HG03066 (cell line): ENCODE measurements at regions not wholly inside any gene's neighbourhood (a gene's known extent, or its start where the extent isn't known, plus 50 kb on each side); places are given as distances from the start of the nearest gene placed in this dataset.

Source experiments
- ATAC-seq: cut with Tn5 transposase; IDR thresholded peaks from one replicate; pipeline ENCODE4 v1.9.1; 2021; ENCODE audit warnings: low read depth; ENCODE audit not compliant: unreplicated experiment

GRCh38 chr10:78618050-78618449 is 450.7 kb upstream of the ZMIZ1 start:
- ATAC-seq = no peak

- ATAC-seq = no peak
These were observed 449.5 kb upstream of the ZMIZ1 start for GRCh38 chr10:78619115-78619851.

GRCh38 chr10:78619896-78620295 is 448.9 kb upstream of the ZMIZ1 start:
- no peak for ATAC-seq

GRCh38 chr10:78620985-78621799 is 447.6 kb upstream of the ZMIZ1 start:
- ATAC-seq = no peak

GRCh38 chr10:78623578-78624215 is 445.1 kb upstream of the ZMIZ1 start:
- ATAC-seq = no peak

- no peak for ATAC-seq
These were observed 444.0 kb upstream of the ZMIZ1 start for GRCh38 chr10:78624791-78625190.

- ATAC-seq = no peak
These were observed 442.3 kb upstream of the ZMIZ1 start for GRCh38 chr10:78626471-78626870.

- ATAC-seq = no peak
These were observed 441.4 kb upstream of the ZMIZ1 start for GRCh38 chr10:78627254-78627795.

GRCh38 chr10:78628976-78629375 is 439.8 kb upstream of the ZMIZ1 start:
- no peak for ATAC-seq

- ATAC-seq = no peak
These were observed 439.0 kb upstream of the ZMIZ1 start for GRCh38 chr10:78629773-78630172.

- no peak for ATAC-seq
These were observed 437.6 kb upstream of the ZMIZ1 start for GRCh38 chr10:78630944-78631838.

- ATAC-seq = no peak
These were observed 434.4 kb upstream of the ZMIZ1 start for GRCh38 chr10:78634389-78634815.

GRCh38 chr10:78634835-78635234 is 433.9 kb upstream of the ZMIZ1 start:
- no peak for ATAC-seq

GRCh38 chr10:78639629-78640028 is 429.1 kb upstream of the ZMIZ1 start:
- no peak for ATAC-seq

GRCh38 chr10:78640796-78641636 is 427.8 kb upstream of the ZMIZ1 start:
- no peak for ATAC-seq

GRCh38 chr10:78641693-78642092 is 427.1 kb upstream of the ZMIZ1 start:
- no peak for ATAC-seq

GRCh38 chr10:78642269-78642816 is 426.4 kb upstream of the ZMIZ1 start:
- ATAC-seq = no peak

GRCh38 chr10:78643513-78643912 is 425.3 kb upstream of the ZMIZ1 start:
- ATAC-seq = no peak

- no peak for ATAC-seq
These were observed 424.2 kb upstream of the ZMIZ1 start for GRCh38 chr10:78644550-78644949.
